ENCODE measurements at regions not wholly inside any gene's neighbourhood (a gene's known extent, or its start where the extent isn't known, plus 50 kb on each side); places are given as distances from the start of the nearest gene placed in this dataset.
"Not testable (repeated sequence)": the region's sequence is repeated elsewhere in the genome, so short reads cannot be mapped to it uniquely, and the experiment has no call there.

DNA sequence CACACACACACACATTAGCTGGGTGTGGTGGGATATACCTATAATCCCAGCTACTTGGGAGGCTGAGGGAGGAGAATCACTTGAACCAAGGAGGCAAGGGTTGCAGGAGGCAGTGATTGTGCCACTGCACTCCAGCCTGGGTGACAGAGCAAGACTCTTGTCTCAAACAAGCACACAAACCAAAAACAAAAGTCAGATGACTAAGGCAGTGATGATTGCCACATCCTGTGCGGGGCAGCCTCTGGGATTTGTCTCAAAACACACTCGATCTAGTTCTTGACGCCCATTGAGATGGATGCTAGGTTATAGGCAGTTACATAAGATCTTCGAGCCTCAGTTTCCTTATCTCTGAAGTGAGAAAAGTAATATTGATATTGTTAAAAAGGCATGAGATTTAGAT lies 57.8 kb upstream of the NBPF8 start:
- not testable (repeated sequence) for H3K27ac Mint-ChIP-seq; H3K4me1 Mint-ChIP-seq (ENCODE audit: low read depth); H3K36me3 Mint-ChIP-seq; H3K9me3 Mint-ChIP-seq (ENCODE audit: low read depth); H3K27me3 Mint-ChIP-seq; H3K4me3 Mint-ChIP-seq

DNA sequence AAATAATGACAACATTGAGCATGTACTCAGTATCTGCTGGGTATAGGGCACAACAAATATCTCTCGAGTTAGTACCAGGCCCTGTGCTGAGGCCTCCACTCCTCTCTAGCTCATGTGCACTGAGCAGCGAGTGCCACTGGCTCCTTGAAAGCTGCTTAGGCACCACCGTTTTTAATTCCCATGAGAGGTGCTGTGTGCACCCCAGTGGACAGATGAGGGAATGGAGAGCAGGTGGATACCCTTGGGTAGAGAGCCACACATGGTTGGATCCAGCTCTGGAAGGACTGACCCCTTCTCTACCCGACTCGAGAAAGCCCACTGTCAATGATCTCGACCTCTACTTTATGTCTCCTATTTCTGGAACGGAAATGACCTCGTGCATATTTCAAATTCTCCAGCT lies 58.7 kb upstream of the NBPF8 start:
- H3K4me1 Mint-ChIP-seq (ENCODE audit: low read depth); H3K4me3 Mint-ChIP-seq; H3K27ac Mint-ChIP-seq; H3K36me3 Mint-ChIP-seq; H3K9me3 Mint-ChIP-seq (ENCODE audit: low read depth); H3K27me3 Mint-ChIP-seq: not testable (repeated sequence)

DNA sequence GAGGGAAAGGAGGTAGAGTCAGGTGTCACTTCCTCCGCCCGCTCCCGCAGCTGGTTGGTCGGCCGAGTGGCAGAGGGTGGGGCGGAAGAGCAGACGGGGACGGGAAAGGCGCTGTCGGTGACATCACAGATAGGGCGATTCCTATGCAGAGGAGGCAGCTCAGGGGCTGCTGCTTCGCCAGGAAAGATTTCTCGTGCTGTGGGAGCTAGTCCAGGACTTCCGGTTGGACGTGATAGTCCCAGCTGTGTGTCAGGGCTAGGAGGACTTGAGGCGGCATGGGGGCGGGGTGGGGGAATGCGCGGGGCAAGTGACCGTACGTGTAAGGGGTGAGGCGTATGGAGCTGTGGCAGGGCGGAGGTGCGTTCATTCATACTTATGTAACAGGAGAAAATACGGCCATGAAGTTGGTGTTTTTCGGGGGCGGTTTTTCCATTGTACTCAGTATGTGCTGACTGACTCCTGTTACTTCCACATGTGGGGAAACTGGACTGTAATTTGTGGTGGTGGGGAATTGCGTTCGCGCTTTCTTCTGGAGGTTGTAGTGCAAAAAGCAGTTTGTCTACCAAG lies 60.1 kb upstream of the NBPF8 start:
- not testable (repeated sequence) for H3K36me3 Mint-ChIP-seq; H3K27me3 Mint-ChIP-seq; H3K9me3 Mint-ChIP-seq (ENCODE audit: low read depth); H3K4me1 Mint-ChIP-seq (ENCODE audit: low read depth)
- Mint-ChIP-seq H3K27ac (peak overlapping the region; percentile 98), H3K4me3 (peak overlapping the region; percentile 77)

DNA sequence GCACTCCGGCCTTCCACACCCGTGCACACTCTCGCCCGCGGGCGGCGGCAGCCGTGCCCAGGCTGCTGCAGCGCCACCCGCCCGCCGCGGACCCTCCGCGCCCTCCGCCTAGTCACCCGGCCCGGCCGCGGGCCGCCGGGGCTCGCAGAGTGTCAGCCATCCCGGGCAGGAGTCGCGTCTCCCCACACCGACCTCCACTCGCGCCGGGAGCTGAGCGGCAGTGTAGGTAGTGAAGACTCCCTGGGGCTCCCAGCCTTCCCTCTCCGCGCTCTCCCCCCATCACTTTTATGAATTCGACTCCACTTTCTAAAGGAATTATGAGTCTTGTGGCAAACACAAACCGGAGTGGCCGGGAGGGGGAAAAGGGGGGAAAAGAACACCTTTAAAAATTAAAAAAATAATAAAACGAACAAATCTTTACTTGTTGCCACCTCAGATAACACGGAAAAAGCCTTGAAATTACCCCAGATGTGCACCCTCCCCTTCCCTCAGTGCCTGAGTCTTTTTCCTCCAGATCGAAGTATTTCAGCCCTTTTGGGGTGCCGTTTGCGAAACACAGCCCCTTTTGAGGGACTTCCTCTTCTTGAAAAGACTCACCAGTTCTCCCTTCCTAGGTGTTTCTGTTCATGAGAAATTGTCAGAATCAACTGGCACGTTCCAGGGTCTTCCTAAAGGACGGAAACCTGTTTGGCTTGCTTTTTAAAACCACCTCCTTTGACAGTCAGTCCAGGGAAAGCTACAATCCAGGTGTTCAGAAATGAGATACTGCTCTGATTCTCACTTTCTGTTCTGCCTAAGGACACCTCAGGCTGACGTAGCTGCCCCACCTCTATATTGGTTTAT lies 72.4 kb upstream of the NBPF8 start:
- Mint-ChIP-seq H3K27ac (peak overlapping the region; percentile 54), H3K4me3 (peak overlapping the region; percentile 76)
- not testable (repeated sequence) for H3K9me3 Mint-ChIP-seq (ENCODE audit: low read depth)

DNA sequence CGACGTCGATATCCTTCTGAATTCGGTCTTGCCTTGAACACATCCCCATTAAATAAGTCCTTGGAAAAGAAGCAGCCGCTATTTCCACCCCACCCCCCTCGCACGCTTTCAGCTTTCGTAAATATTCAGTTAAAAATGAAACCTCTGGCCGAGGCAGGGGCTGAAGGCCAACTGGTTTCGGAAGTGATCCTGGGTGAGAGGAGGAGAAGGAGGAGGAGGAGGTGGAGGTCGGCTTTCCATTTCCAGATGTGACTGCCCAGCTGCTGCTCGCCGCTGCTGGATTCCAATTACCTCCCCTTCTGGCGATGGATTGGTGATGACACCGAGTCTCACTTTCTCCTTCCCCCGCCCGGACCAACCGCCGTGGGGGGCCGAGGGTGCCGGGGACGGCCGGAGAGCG lies 73.1 kb upstream of the NBPF8 start:
- H3K9me3 Mint-ChIP-seq (ENCODE audit: low read depth); H3K4me1 Mint-ChIP-seq (ENCODE audit: low read depth); H3K27me3 Mint-ChIP-seq; H3K36me3 Mint-ChIP-seq: not testable (repeated sequence)
- Mint-ChIP-seq H3K27ac (peak overlapping the region; percentile 85), H3K4me3 (peak overlapping the region; percentile 83)

More for the DNA sequence above, 72.4 kb upstream of the NBPF8 start:
- not testable (repeated sequence) for H3K27me3 Mint-ChIP-seq; H3K36me3 Mint-ChIP-seq; H3K4me1 Mint-ChIP-seq (ENCODE audit: low read depth)

DNA sequence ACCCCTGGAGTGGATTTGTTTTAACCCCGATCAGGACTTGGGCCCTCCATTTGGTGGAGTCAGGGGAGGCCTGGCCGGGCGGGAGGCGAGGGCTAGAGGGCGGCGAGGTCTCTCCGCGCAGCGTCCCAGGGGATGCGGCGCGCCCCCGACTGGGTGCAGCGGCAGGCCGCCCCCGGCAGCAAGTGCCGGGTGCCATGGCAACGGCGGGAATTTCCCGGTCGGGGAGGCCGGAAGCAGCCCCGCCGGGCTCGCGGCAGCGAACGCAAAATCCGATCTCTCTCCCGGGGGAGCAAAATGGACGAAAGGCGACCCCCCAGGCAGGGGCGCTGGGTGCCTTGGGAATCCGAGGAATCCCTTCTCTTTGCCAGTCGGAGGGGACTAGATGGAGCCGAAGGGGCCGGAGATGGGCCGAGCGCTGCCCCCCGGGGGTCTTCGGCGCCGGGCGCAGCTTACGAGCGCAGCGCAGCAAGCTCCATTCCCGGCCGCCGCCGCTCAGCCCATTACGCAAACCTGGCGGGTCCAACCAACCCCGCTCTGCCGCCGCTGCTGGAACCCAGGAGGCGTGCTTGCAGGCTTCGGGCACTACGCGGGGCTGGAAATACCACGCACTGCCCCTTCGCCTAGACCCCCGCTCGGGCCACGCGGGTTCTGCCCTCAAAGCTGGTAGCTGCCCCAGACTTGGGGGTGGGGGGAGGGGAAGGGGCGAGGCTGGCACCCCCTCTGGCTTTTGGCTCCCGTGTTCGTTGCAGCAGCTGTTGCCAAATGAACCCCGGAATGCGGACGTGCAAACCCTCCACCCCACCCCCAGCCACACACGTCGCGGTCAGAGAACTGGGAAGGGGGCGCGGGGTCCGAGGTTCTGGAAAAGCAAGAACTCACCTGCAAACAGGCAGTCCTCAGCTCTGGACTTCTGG lies 73.7 kb upstream of the NBPF8 start:
- H3K27ac Mint-ChIP-seq = peak overlapping the region; percentile 68
- H3K4me1 Mint-ChIP-seq (ENCODE audit: low read depth); H3K36me3 Mint-ChIP-seq; H3K27me3 Mint-ChIP-seq; H3K9me3 Mint-ChIP-seq (ENCODE audit: low read depth): not testable (repeated sequence)
- H3K4me3 Mint-ChIP-seq = peak overlapping the region; percentile 83

DNA sequence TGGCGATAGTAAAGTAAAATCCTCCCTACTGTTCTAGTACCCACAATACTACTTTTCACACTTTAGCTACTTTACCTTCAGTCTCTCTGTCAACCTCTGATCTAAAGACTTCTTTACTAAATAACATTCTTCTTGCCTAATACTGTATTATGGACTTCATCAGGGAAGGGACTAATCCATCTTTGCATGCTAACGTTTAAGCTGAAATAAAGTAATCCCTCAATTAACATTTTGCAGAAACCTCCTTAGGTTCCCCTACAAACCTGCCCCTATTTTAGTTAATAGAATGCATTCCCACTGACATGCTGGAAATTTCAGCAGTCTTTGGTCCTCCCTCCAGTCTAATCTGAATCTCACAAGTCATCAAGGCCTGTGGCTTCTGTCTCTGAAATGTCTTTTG lies 99.1 kb upstream of the NBPF8 start:
- H3K36me3 Mint-ChIP-seq; H3K27me3 Mint-ChIP-seq; H3K4me3 Mint-ChIP-seq; H3K27ac Mint-ChIP-seq; H3K4me1 Mint-ChIP-seq (ENCODE audit: low read depth); H3K9me3 Mint-ChIP-seq (ENCODE audit: low read depth): not testable (repeated sequence)

DNA sequence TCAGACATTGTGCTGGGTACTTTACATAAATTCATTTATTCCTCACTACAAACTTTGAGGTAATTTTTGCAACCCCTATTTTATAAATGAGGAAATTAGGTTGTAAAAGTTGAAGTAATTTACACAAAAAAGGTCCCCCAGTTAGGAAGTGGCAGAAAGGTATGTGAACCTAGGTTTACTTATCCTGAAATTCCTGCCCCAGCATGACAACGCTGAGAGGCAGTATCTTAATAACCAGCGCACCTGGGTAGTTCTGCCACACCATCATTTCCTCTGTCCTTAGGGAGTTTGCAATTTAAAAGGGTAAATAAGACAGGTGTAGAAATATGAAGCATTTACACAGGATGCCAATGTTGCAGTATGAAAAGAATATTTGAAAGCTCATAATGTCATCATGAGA lies 102.9 kb upstream of the NBPF8 start:
- H3K27me3 Mint-ChIP-seq; H3K9me3 Mint-ChIP-seq (ENCODE audit: low read depth); H3K36me3 Mint-ChIP-seq; H3K4me1 Mint-ChIP-seq (ENCODE audit: low read depth); H3K27ac Mint-ChIP-seq; H3K4me3 Mint-ChIP-seq: not testable (repeated sequence)

DNA sequence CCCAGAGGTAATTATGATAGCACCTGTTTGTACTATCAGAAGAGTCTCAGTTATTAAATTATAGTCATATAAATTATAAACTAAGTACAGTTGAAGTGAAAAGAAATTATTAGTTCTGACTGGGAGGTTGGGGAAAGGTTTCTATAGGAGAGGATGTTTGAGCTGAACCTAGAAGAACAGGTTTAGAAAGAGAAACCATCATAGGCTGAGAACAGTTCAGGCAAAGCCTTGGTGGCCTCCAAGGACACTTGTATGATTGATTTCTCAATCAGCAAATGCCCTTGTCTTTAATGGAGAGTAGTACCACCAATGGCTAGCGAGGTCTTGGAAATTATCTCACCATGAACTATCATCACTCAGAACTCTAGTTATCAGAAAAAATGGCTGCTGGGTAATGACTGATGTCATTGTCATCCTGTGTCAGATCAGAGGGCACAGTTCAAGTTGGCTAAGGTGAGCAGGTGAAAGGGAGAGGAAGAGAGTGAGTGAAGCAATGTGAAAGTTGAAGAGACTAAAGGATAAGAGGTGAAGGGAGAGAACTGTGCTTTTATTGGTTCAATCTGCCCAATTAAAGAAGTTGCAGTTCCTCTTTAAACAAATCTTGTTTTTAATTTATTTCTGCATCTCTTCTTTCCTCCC lies 105.8 kb upstream of the NBPF8 start:
- not testable (repeated sequence) for H3K27ac Mint-ChIP-seq; H3K4me1 Mint-ChIP-seq (ENCODE audit: low read depth); H3K36me3 Mint-ChIP-seq; H3K27me3 Mint-ChIP-seq; H3K9me3 Mint-ChIP-seq (ENCODE audit: low read depth); H3K4me3 Mint-ChIP-seq

DNA sequence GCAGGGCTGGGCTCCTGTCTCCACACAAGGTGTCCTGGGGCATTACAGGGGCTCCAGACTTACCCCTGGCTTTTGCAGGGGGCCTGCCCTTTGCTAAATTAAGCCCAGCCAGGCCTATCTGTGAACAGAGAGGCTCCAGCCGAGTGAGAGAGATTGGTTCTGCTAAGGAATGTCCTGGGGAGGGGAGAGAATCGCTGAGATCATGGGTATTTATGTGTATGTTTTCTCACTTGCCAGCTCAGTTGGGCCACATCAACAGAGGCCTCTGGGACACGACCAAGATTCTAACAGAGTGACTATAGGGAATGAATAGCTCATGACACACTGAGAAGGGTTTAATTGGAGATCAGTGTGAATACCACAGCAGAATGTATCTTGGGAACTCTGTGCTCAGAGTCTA lies 109.8 kb upstream of the NBPF8 start:
- H3K27me3 Mint-ChIP-seq; H3K27ac Mint-ChIP-seq; H3K36me3 Mint-ChIP-seq; H3K4me1 Mint-ChIP-seq (ENCODE audit: low read depth); H3K4me3 Mint-ChIP-seq; H3K9me3 Mint-ChIP-seq (ENCODE audit: low read depth): not testable (repeated sequence)

DNA sequence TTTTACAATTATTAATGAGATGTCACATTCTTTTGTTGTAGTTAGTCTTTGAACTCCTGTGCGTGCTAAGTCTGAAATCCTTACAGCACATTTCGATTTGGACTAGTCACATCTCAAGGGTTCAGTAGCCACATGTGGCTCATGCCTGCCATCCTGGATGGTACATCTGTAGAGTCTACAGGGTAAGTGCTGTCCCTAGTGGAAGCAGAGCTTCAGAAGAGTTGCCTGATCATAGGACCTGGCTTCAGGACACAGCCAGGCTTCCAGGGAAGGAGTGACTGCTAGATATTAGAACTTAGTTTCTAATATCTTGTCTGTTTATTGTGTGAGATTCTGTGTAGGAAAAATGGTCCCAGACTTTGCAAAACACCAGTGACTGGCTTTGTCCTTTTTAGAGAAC lies 110.5 kb upstream of the NBPF8 start:
- H3K9me3 Mint-ChIP-seq (ENCODE audit: low read depth); H3K27ac Mint-ChIP-seq; H3K27me3 Mint-ChIP-seq; H3K4me3 Mint-ChIP-seq; H3K36me3 Mint-ChIP-seq; H3K4me1 Mint-ChIP-seq (ENCODE audit: low read depth): not testable (repeated sequence)

DNA sequence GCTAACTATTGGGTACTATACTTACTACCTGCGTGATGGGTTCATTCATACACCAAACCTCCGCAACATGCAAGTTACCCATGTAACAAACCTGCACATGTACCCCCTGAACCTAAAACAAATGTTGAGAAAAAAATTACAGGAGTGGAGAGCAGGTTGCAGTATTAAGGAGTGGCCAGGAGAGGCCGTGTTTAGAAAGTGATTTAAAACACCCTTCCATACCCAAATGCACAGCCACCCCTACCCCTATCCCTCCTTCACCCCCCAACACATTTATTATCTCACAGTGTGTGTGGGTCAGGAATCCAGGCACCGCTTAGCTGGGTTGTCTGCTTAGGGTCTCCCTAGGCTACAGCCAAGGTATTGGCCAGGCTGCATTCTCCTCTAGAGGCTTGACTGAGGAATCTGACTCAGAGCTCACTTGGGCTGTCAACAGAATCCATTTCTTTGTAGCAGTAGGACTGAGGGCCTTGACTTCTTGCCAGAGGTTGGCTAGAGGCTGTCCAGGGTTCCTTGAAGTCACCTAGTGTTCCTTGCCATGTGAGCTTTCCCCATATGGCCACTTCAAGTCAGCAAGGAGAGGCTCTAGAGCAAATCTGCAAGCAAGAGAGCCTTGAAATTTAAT lies 115.3 kb upstream of the NBPF8 start:
- H3K4me3 Mint-ChIP-seq; H3K4me1 Mint-ChIP-seq (ENCODE audit: low read depth); H3K27ac Mint-ChIP-seq; H3K9me3 Mint-ChIP-seq (ENCODE audit: low read depth); H3K27me3 Mint-ChIP-seq; H3K36me3 Mint-ChIP-seq: not testable (repeated sequence)

DNA sequence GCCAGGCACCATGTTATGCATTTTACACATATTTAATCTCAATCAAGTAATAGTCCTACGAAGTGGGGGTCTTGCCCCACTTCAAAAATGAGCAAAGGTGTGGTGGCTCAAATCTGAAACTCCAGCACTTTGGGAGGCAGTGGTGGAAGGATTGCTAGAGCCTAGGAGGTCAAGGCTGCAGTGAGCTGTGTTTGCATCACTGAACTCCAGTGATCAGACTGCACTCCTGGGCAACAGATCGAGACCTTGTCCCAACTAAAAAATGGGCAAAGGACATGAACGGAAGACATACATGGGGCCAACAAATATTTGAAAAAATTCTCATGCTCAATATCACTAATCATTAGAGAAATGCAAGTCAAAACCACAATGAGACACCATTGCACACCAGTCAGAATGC lies 116.3 kb upstream of the NBPF8 start:
- not testable (repeated sequence) for H3K4me3 Mint-ChIP-seq; H3K27me3 Mint-ChIP-seq; H3K27ac Mint-ChIP-seq; H3K4me1 Mint-ChIP-seq (ENCODE audit: low read depth); H3K9me3 Mint-ChIP-seq (ENCODE audit: low read depth); H3K36me3 Mint-ChIP-seq

DNA sequence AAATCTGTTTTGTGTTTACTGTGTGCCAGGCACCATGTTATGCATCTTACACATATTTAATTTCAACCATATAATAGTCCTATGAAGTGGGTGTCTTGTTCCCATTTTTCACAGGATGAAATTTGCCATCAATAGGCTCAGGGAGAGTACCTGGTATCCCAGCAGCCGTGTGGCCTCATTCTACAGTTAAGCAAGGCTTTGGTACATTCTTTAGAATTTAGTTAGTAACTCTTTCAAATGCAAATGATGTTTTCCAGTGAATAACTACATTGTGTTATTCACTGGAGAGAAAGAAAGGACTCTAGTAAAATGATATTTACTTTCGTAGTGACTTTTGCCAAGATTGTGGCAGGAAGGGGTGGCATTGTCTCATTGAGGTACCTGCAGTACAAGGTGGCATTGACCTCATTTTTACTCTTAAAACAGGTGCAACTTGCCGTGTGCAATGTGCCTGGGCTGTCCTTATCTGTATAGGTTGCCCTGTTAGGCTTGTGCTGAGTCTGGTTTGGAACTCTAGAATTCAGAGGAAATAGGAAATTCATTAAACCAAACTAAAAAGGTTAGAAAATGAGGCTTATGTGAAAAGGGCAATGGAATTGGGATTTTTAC lies 117.4 kb upstream of the NBPF8 start:
- H3K4me3 Mint-ChIP-seq; H3K27ac Mint-ChIP-seq; H3K4me1 Mint-ChIP-seq (ENCODE audit: low read depth); H3K36me3 Mint-ChIP-seq; H3K9me3 Mint-ChIP-seq (ENCODE audit: low read depth); H3K27me3 Mint-ChIP-seq: not testable (repeated sequence)

DNA sequence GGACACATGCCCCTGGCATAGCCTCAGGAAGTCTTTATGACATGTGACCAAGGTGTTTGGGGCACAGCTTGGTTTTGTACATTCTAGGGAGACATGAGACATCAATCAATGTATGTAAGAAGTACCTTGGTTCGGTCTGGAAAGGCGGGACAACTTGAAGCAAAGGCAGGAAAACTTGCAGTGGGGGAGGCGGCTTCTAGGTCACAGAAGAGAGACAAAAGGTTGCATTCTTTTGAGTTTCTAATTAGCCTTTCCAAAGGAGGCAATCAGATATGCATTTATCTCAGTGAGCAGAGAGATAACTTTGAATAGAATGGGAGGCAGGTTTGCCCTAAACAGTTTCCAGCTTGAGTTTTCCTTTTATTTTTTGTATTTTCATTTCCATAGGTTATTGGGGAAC lies 113.8 kb upstream of the SEC22B start:
- H3K36me3 Mint-ChIP-seq; H3K9me3 Mint-ChIP-seq (ENCODE audit: low read depth); H3K4me1 Mint-ChIP-seq (ENCODE audit: low read depth); H3K4me3 Mint-ChIP-seq; H3K27ac Mint-ChIP-seq; H3K27me3 Mint-ChIP-seq: not testable (repeated sequence)
